ENCODE measurements at regions not wholly inside any gene's neighbourhood (a gene's known extent, or its start where the extent isn't known, plus 50 kb on each side); places are given as distances from the start of the nearest gene placed in this dataset.

GRCh38 chr5:143495821-143496275 lies 92.4 kb upstream of the NR3C1 start:
- ATAC-seq, result no peak

GRCh38 chr5:143495110-143495509 lies 91.6 kb upstream of the NR3C1 start:
- ATAC-seq, result no peak
- no peak for DNase-seq

More at GRCh38 chr5:143495821-143496275, 92.4 kb upstream of the NR3C1 start:
- no peak for DNase-seq

GRCh38 chr5:143494595-143494994 lies 91.1 kb upstream of the NR3C1 start:
- no peak for ATAC-seq
- DNase-seq, result no peak

- DNase-seq (no peak), ATAC-seq (no peak)
Measured at GRCh38 chr5:143494162-143494561, 90.7 kb upstream of the NR3C1 start.

GRCh38 chr5:143492783-143493182 lies 89.3 kb upstream of the NR3C1 start:
- ATAC-seq, result no peak
- DNase-seq, result no peak

- no peak for DNase-seq
- no peak for ATAC-seq
Measured at GRCh38 chr5:143491646-143492045, 88.2 kb upstream of the NR3C1 start.

- ATAC-seq, result no peak
- DNase-seq, result no peak
Measured at GRCh38 chr5:143488381-143488780, 84.9 kb upstream of the NR3C1 start.

- DNase-seq (no peak), ATAC-seq (no peak)
Measured at GRCh38 chr5:143484601-143485000, 81.1 kb upstream of the NR3C1 start.

GRCh38 chr5:143481697-143482531 lies 78.4 kb upstream of the NR3C1 start:
- DNase-seq, result no peak
- ATAC-seq, result no peak

- DNase-seq (no peak), ATAC-seq (no peak)
Measured at GRCh38 chr5:143480001-143480400, 76.5 kb upstream of the NR3C1 start.

GRCh38 chr5:143479394-143479793 lies 75.9 kb upstream of the NR3C1 start:
- no peak for DNase-seq
- ATAC-seq, result no peak

- ATAC-seq (no peak), DNase-seq (no peak)
Measured at GRCh38 chr5:143476601-143477211, 73.2 kb upstream of the NR3C1 start.

GRCh38 chr5:143474616-143475015 lies 71.1 kb upstream of the NR3C1 start:
- ATAC-seq (no peak), DNase-seq (no peak)

- no peak for DNase-seq
- no peak for ATAC-seq
Measured at GRCh38 chr5:143473481-143473880, 70.0 kb upstream of the NR3C1 start.

- DNase-seq (no peak), ATAC-seq (no peak)
Measured at GRCh38 chr5:143472576-143472975, 69.1 kb upstream of the NR3C1 start.

GRCh38 chr5:143471666-143472464 lies 68.4 kb upstream of the NR3C1 start:
- DNase-seq, result no peak
- no peak for ATAC-seq

- no peak for DNase-seq
Measured at GRCh38 chr5:143471041-143471509, 67.6 kb upstream of the NR3C1 start.

GRCh38 chr5:143470120-143470519 lies 66.6 kb upstream of the NR3C1 start:
- ATAC-seq, result no peak
- DNase-seq, result no peak

More at GRCh38 chr5:143471041-143471509, 67.6 kb upstream of the NR3C1 start:
- ATAC-seq, result no peak

- ATAC-seq, result no peak
- DNase-seq, result no peak
Measured at GRCh38 chr5:143469125-143469524, 65.6 kb upstream of the NR3C1 start.

- ATAC-seq (no peak), DNase-seq (no peak)
Measured at GRCh38 chr5:143466632-143467031, 63.1 kb upstream of the NR3C1 start.

- ATAC-seq (no peak), DNase-seq (no peak)
Measured at GRCh38 chr5:143464723-143465490, 61.4 kb upstream of the NR3C1 start.

- ATAC-seq (no peak), DNase-seq (no peak)
Measured at GRCh38 chr5:143462431-143462830, 58.9 kb upstream of the NR3C1 start.
